A204.1 (cell line): ENCODE measurements at regions not wholly inside any gene's neighbourhood (a gene's known extent, or its start where the extent isn't known, plus 50 kb on each side); places are given as distances from the start of the nearest gene placed in this dataset.
"Not testable (repeated sequence)": the region's sequence is repeated elsewhere in the genome, so short reads cannot be mapped to it uniquely, and the experiment has no call there.

ENCODE experiments used
- FAIRE-seq: peaks from 2 replicates; lab custom pipeline; 2012; peaks lifted over from hg19 to GRCh38; lab: Jason Lieb, UNC

DNA sequence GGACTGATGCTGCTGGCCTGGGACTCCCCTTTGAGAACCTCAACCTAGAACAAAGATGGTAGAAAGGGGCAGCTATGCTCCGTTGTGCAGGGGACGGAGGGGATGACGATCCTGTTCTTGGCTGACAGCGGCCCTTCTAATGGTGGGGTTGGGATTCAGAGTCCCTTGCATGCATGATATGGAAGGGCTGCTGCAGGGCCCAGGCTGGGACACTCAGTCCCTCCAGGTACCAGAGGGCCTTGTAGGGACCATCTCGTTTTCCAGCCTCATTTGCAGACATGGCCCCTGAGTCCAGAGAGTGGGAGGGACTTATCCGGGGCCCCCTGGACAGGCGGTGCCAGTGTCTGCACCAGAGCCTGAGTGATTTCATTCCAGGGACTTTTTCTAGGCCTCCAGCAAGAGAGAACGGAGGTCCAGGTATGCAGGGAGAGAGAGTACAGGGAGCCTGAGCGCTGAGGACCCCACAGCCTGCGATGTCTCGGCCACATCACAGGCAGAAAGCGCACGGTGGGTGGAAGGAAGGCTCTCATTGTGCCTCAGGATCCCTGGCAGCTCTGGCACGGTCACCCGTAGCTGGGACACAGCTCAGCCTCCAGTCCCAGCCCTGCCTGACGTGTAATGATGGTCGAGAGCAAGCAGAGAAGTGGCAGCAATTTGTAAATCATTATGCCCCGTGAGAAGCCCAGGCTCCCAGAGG, 860.8 kb downstream of the TBC1D22A start:
- FAIRE-seq = no peak

DNA sequence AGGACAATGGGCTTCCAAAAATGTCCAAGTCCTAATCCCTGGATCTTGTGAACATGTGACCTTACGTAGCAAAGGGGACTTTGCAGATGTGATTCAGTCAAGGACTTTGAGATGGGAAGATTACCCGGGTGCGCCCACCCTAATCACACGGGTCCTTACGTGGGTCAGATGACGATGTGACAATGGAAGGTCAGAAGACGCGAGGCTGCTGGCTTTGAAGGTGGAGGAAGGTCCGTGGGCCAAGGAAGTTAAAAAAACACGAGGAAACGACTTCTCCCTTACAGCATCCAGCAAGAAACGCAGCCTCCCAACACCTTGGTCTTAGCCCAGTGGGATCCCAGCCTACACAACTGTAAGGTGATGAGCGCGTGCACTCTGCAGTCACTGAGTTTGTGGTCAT, 860.1 kb downstream of the TBC1D22A start:
- FAIRE-seq = no peak

DNA sequence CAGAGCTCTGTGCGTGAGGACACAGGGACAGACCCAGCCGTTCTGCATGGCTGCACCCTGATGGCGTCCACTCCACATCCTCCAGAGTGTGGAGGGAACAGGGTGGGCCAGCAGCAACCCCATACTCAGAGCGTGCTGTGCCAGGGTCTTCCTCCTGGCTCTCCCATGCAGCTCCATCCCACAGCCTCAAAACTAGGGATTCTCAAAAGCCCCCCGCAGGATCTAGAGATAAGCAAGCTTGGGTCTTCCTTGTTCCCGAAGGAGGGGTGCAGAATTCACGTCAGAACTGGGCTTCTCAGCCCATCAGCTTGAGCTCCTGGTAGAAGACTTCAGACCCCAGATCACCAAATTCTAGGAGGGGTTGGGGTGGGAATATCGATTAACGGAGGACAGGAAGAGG, 858.8 kb downstream of the TBC1D22A start:
- no peak for FAIRE-seq

DNA sequence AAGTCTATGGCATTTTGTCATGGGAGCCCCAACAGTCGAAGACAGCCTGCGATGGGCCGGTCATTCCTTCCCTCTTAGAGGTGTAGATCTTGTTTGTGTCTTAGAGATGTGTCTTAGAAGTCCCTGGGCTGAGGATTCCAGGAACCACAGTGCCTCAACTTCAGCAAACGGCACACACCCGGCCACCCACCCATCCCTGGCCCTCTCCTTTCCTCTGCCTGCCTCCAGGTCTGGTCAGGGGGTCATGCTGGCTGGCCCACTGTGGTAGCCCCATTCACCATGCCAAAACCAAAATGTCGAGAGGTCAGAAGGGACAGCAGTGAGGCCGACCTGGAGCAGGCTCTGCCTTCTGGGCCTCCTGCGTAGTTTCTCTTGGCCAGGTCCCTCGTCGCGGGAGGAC, 857.9 kb downstream of the TBC1D22A start:
- no peak for FAIRE-seq

DNA sequence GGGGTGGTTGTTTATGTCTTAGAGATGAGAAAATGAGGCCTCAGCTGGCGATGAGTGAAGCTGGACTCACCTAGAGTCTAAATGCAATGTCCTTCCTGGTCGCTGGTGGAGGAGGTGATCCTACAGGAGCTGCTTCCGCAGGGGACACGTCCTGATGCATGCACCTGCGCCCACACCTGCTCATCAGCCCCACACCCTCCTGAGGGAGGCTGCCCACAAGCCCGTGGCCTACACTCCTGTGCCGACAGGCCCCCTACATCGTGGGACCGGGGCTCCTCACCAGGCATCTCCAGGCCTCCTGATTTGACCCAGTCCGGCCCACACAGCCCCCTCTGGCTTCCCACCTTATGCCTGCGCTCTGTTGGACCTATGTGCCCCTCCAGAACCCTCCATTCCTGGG, 857.2 kb downstream of the TBC1D22A start:
- no peak for FAIRE-seq

DNA sequence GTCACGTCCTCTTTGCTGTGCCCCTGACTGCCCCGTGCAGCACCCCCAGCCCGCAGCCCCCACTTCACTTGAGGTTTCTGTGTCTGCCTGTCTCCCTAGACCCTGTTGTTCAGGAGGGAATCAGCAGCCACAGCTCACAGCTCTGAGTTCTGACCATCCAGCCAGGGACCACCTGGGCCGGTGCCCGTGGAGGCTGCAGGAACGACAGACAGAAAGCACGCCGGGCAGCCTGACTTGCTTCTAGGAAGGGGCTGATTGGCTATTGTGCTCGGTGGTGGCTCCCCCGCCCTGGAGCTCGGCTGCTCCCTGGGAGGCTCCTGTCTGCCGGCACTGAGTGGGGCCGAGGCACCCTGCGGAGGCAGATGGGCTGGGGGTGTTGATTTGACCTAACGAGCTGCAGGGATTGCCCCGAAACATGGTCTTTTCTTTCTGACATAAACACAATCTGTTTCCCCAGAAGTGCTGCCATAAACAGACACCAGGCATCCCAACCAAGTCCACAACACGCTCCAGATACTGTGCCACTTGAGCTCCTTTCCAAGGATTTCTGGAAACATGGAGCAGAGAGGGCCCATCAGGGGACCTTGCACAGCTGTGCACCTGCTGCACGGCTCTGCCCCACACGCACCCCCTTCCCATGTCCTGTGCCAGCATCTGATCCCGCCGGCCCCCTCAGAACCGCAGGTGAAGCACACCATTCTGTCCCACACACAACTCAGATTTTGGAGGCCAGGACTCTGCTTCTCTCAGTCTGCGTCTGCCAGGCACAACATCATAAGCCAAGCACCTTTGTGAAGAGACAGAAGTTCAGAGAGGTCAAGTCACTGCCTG, 855.9 kb downstream of the TBC1D22A start:
- no peak for FAIRE-seq

DNA sequence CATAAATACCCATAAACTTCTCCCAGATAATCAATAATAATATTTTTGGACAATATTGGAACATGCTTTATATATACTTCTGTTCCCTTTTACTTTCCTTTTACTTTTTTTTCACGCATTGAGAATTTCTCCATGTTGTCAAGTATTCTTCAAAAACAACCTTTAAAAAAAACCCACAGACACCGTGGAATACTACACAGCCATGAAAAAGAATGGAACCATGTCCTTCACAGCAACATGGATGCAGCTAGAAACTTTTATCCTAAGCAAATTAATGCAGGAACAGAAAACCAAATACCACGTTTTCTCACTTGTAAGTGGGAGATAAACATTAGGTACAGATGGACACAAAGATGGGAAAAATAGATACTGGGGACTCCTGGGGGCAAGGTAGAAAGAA, 854.7 kb downstream of the TBC1D22A start:
- no peak for FAIRE-seq

DNA sequence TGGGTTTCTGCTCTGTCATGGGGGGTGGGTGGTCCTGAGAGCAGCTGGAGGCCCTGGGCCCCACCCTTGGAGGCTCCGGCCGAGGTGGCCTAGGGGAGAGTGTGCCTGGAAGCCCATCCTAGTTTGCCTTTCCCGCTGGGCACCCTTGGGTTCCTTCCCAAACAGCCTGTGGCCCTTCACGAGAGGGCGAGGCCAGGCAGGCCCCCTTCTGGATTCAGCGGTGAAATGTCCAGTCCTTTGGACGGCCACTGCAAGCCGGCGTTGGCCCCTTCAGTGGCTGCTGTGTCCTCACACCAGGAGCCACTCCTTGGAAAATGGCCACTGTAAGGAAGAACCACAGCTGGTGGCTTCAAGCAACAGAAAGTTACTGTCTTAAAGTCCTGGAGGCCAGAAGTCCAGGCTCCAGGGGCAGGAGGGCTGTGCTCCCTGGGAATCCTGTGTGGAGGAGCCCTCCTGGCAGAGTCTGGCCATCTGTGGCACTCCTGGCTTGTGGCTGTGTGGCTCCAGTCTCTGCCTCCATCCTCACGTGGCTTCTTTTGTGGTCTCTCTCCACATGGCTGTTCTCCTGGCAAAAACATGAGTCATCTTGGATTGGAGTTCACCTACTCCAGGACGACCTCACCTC, 854.1 kb downstream of the TBC1D22A start:
- no peak for FAIRE-seq

DNA sequence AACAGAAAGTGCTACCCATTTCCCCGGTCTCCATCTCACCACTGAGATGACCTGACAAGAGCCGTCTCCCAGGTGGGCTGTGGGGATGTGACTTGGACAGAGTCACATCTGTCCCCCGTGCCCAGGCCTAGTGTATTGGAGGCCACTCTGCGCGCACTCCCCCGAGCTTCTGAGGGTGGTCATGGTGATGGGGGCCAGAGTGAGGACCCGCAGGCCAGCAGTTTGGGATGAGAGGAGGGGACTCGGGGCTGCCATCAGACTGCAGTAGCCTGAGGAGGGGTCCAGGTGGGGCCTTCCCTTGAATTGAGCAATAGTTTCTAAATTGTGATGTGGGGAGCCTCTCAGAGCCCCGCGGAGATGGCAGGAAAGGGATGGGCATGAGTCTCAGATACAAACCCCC, 852.6 kb downstream of the TBC1D22A start:
- no peak for FAIRE-seq

DNA sequence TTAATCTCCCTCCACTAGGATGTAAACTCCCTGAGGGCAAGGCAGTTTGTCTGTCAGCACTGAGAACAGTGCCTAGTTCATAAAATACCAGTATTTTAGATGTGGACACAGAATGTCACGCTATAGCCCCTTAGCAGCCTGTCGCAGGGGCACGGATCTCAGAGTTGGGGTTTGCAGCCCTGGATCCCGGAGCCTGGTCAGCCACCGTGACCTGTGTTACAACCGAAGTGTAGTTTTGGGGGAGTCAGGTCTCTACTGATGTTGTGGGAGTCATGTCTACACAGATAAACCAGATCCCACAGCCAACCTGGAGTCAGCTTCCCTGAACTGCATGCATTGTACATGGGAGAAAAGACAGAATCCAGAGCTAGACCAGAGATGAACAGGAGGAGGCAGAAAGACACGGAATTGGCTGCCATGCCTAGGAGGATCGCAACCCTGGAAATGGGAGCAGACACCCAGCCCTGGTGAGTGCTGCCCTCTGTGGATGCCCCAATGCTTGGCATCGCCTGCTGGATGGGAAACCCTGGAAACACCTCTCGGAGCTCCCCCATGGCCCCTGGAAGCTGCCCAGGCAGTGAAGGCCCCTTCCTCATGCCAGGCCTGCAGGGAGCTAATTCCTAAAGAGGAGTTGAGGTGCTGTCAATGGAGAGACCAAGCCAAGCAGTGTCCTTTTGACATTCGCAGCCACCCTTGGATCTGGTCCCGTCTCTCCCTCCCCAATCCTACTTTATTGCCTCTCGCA, 851.3 kb downstream of the TBC1D22A start:
- no peak for FAIRE-seq

DNA sequence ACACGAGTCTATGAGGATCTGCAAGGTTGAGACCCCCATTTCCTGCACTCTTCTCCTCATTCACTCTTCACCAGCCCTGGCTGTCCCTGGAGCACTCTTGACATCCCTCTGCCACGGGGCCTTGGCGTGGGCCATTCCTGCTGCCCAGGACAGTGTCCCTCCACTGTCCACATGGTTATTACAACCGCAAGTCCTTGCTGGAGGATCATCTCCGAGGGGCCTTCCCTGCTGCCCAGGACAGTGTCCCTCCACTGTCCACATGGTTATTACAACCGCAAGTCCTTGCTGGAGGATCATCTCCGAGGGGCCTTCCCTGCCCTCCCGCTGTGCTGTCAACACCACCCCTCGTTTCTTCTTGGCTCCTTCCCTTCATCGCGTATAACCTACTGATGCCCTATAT, 850.7 kb downstream of the TBC1D22A start:
- not testable (repeated sequence) for FAIRE-seq

DNA sequence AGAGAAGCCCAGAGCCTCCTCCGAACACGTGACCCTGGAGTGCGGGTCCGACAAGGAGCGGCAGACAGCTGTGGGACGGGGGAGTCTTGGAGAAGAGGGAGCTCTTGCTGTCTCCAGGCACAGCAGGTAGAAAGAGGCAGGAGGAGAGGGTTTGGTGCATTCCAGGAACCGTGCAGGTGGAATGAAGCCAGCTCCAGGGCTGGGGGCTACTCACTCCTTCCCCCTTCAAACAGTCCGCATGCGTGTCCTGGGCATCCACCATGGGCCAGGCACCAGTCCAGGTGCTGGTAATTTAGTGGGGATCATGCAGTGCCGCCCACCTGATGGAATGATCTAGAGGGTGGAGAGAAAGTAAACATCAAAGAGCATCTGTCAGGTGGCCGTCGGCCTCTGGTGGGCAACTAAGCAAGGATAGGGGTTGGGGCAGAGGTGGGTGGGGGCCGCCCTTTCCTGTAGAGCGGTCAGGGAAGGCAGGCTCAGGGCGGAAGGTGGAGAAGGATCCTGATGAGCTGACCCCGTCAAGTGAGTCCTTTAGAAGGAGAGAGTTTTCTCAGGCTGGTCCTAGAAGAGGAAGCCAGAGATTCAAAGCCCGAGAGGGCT, 850.0 kb downstream of the TBC1D22A start:
- no peak for FAIRE-seq

DNA sequence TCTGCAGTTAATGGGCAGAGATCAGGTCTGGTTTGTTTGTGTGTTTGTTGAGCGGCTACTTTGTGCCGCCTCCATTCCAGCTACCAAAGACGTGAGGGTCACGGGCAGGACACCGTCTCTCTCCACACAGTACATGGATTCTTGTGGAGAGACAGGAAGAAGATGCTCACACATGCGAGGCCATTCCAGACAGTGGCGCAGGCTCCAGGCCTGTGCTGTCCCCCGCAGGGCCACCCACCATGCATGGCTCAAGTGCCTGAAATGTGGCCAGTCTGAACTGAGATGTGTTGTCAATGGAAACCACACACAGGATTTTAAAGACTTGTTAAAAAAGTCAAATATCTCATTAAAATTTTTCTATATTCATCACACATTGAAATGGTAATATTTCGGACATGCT, 848.3 kb downstream of the TBC1D22A start:
- no peak for FAIRE-seq

DNA sequence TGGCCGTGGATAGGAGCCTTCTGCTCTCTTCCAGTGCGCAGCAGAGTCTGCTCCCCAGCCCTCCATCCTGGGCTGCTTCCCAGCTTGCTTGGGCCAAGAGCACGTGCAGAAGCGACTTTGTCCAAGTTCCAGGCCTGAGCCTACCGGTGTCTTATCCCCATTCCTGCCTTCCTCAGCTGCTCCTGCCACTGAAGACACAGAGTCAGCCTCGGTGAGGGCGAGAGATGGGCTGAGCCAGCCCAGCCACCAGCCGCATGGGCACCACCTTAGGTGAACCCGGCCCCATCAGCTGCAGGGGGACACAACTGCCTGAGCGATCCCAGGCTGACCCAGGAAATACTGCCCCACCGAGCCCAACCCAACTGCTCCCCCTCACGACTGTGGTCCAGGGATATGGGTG, 847.8 kb downstream of the TBC1D22A start:
- no peak for FAIRE-seq

DNA sequence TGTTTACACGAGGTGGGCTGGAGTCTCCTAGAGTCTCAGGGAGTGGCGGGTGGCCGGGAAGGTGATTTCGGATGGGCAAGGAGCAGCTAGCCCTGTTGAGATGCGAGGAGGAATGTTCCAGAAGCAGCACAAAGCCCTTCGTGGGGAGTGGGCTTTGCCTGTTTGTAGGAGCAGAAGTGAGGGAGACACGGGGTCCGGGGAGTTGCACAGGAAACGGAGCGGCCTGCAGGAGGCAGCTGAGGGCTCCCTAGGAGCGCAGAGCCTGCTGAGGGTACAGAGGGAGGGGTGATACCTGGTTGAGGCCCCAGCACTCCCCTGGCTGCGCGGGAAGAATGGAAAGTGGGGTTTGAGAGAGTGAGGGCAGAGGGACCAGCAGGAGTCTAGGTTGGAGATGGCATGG, 847.2 kb downstream of the TBC1D22A start:
- no peak for FAIRE-seq

DNA sequence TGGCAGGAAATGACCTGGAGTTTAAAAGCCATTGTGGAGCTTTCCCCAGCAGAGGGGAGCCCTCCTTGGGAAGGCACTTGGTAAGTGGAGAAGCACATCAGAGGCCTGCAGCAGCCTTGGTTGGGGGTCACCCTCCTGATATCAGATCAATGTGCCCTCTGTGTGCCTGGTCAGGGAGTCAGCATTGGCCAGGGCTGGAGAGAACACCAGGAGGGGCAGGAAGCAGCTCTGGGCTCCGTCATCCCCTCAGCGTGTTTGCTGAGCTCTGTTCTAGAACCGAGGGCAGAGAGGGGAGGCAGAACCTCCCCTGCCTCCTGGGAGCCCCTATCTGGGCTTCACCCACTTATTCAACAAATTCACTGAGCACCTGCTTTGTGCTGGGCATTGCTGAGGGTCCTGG, 846.0 kb downstream of the TBC1D22A start:
- FAIRE-seq = no peak

DNA sequence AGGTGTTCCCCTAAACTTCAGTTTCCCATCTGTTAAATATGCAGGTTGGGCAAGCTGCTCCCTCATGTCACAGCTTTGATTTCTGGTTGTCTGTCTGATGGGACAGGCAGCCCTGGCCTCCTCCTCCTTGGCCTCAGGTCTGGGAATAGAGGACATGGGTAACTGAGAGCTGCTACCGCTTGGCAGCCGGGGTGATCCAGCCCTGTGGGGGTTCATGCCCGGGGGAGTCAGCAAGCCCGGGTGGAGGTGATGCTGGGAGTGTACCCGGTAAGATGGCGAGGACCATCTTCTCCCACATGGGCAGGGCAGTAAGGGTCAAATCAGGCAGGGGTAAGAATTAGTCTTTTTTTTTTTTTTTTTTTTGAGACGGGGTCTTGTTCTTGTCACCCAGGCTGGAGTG, 845.0 kb downstream of the TBC1D22A start:
- no peak for FAIRE-seq

DNA sequence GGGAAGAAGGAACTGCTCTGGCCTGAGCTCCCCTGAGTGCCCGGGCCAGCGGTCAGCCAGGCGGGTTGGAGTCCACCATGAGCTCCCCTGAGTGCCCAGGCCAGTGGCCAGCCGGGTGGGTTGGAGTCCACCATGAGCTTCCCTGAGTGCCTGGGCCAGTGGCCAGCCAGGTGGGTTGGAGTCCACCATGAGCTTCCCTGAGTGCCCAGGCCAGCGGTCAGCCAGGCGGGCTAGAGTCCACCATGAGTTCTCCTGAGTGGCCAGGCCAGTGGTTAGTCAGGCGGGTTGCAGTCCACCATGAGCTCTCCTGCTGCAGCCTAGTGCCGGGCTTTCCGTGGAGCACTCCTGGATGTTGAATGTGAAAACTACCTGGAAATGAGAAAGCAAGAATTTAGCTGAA, 844.0 kb downstream of the TBC1D22A start:
- FAIRE-seq = no peak

DNA sequence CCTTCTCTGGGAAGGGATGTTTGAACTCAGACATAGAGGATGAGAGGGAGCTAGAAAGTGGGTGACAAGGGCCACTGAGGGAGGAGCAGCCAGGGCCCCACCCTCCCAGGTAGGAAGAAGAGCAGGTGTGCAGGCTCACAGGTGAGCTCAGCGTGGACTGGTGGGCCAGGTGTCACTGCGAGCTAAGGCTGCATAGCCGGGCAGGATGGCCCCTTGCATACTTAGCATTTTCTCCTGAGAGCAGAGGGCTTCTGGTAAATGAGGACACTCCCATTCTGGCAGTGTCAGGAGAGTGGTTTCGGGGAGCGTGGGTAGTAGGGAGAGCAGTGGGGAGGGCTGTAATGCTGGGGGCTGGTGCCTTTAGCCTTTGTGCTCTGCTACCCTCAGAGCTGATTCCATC, 843.4 kb downstream of the TBC1D22A start:
- no peak for FAIRE-seq

DNA sequence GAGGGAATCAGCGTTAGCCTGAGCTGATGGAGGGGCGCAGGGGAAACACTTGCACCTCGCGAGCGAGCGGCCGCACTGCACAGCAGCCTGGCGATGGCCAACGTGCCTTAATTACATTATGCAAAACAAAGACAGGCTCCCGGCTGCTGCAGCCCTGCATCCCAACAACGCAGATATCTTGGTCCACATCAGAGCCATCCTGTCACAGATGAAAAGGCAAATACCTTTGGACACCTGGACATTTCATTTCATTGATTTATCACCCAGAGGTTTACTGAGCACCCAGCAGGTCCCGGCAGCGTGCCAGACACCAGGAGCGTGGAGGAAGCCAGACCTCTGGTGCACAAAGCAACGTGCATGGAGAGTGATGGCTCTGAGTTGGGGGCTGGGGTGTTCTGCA, 843.0 kb downstream of the TBC1D22A start:
- no peak for FAIRE-seq

DNA sequence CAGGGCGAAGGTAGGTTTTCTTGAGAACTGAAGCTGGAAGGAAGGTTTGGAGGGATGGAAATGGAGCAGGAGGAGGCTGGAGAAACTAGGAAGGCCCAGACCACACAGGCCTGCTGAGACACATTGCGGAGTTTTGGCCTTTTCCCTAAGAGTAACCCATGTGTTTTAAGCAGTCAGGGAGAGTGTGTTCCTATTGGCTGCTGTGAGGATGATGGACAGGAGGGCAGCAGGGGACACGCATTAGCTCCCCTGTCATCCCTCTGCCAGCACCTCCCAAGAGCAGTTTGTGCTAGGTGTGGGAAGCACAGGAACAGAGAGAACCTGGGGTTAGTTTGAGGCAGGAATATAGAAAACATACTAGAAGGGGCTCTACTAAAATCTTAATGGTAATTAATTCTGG, 842.1 kb downstream of the TBC1D22A start:
- FAIRE-seq = no peak

DNA sequence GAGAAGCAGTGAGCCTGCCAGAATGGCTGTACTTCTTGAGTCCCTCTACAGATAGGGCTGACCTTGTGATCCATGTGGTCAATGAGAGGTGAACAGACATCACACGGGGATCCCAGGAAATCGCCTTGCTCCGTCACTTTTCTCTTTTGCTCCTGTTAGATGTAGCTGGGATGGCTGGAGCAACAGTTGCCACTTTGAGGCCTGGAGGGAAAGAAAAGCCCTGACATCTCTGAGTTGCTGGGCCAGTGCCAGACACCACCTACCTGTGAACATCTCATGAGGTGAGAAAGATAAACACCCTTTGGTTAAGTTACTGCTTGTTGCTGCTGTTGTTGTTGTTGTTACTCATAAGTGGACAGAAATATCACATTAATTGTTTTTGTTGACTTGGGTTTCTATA, 840.3 kb downstream of the TBC1D22A start:
- FAIRE-seq = no peak
